Left lung (tissue), 4 donors: ENCODE measurements at regions not wholly inside any gene's neighbourhood (a gene's known extent, or its start where the extent isn't known, plus 50 kb on each side); places are given as distances from the start of the nearest gene placed in this dataset.

ENCODE experiments used
- ATAC-seq: fragments of 200-7000 bp; cut with Tn5 transposase; one replicate; pipeline ENCODE4 v1.9.1; 2020; ENCODE audit warnings: moderate library complexity
- DNase-seq, 4 donors: peaks; one replicate each; pipeline ENCODE4 v3.0.0-alpha.2; 2013 to 2020
- H3K27ac ChIP-seq, 2 donors: fragments of 200-600 bp; sonication (generic) in 1 of 2; one replicate each; pipeline versions ENCODE4 v1.5.0 to v1.8.0; 2020 to 2021
- H3K27me3 ChIP-seq, 2 donors: fragments of 200-600 bp; sonication (generic) in 1 of 2; one replicate each; pipeline versions ENCODE4 v1.5.0 to v1.8.0; 2020 to 2021
- H3K36me3 ChIP-seq, 2 donors: fragments of 200-600 bp; sonication (generic) in 1 of 2; one replicate each; pipeline versions ENCODE4 v1.5.0 to v1.8.0; 2020 to 2021
- H3K4me1 ChIP-seq, 2 donors: fragments of 200-600 bp; one replicate each; pipeline ENCODE4 v1.8.0; 2021
- H3K4me3 ChIP-seq, 2 donors: fragments of 200-600 bp; sonication (generic) in 1 of 2; one replicate each; pipeline versions ENCODE4 v1.5.0 to v1.8.0; 2020 to 2021; ENCODE audit warnings: mild to moderate bottlenecking in 1 of 2
- H3K9me3 ChIP-seq, 2 donors: fragments of 200-600 bp; sonication (generic) in 1 of 2; one replicate each; pipeline versions ENCODE4 v1.5.0 to v1.8.0; 2020 to 2021
- CTCF ChIP-seq, 2 donors: fragments of 200-600 bp; sonication (generic) in 1 of 2; IDR thresholded peaks; one replicate each; pipeline versions ENCODE4 v1.5.0 to v1.8.0; 2021; ENCODE audit warnings: antibody characterized with exemption in 2 of 2
- intact Hi-C, 2 donors: fragments of 100-400 bp; cut with DNase I; formaldehyde crosslinking; loops; one replicate each; pipeline versions ENCODE4 v1.11.2 to v1.14.2; 2022
- donor health status: DM: no; HTN: yes; CAD: no.
- donor health status: DM: no; HTN: no; CAD: no.

DNA sequence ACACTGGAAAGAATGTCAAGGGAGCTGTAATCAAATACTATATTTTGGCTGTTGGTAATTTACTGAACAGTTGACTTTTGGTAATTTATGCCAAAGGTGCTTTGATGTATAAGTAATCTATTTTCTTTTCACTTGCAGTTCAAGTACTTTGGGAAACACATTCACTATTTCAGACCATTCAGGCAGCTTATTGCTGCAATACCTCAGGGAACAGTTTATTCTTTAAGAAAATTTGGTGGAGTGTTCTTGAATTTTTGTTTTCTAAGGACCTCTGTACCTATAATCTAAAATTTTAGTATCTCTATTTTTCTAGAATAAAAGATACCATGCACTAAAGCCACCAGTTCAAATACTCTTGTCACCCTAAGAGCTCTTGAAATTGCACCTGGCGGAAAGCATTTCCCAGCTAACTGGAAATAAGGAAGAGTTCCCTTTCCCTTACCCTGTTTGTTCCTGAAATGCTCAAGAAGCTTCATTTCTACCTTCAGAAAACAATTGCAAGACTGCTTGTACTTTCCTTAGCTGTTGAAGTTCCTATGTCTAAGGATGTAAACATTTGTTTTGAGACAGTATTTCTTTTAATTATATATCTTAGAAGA, 633.5 kb upstream of the FAT1 start:
- Histone ChIP-seq H3K4me3 (no peak overlapping the region), H3K4me1 (no peaks in the 10 kb centered on the region), H3K27me3 (no peaks in the 10 kb centered on the region), H3K9me3 (no peaks in the 10 kb centered on the region), H3K27ac (no peak overlapping the region), H3K36me3 (no peaks in the 10 kb centered on the region)
- intact Hi-C loops, result no loop called here
- peak in 1 of 4 donors; percentile 13 for DNase-seq
- no peak for TF ChIP-seq CTCF (IDR thresholded peaks at IDR 0.05)
- ATAC-seq, result peak; percentile 77

DNA sequence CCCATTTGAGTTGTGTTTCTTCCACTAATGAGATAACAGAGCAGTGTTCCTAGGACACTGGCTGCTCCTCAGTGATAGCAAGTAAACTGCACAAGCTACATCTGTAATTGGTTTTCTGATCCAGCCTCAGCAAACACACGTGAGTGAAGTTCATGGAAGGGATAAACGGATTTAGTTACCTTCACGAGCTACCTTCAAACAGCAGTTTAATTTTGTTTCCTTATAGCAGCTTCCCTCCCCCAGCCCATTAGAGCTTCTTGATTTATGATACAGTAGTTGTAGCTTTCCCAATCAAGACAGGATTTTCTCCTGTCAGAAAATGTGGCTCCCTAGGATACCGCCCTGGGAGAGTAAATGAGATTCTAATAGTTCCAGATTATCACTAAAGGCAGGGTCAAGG, 634.2 kb upstream of the FAT1 start:
- Histone ChIP-seq H3K4me3 (no peak overlapping the region), H3K27me3 (no peaks in the 10 kb centered on the region), H3K36me3 (no peaks in the 10 kb centered on the region), H3K4me1 (no peaks in the 10 kb centered on the region), H3K9me3 (no peaks in the 10 kb centered on the region), H3K27ac (no peak overlapping the region)
- no peak for ATAC-seq
- intact Hi-C loops, result no loop called here
- DNase-seq, result no peak
- TF ChIP-seq CTCF (IDR thresholded peaks at IDR 0.05), result no peak

DNA sequence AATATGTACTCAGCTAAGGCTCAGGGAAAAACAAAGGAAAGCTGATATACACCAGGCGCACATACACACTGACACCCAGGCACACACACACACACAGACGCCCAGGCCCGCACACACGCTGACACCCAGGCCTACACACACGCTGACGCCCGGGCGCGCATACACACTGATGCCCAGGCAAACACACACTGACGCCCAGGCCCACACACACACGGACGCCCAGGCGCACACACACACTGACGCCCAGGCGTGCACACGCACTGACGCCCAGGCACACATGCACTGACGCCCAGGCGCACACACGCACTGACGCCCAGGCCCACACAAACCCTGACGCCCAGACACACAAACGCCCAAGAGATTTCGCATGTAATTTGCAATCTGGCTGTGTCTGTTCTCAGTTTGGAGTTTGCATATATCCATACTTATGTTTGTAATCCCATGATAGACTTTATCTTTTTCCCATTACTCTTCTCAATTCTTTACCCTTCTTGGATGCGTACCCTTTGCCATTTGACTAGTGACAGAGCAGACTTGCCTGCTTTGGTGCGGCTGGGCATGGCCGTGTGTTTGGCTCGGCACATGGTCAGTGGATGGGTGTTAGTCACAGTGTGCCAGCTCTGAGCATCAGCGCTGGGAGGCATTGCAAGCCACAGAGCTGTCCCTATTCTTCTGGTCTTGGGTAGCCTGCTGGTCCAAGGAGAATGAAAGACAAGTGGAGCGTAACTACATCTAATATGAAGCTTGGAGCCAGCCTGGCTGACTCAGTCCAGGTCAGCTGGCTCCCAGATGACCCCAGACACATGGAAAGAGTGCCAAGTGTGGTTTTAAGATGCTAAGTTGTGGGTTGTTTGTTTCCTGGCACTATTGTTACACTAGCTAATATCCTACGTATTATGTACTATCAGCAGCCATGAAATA, 632.4 kb upstream of the ZFP42 start:
- H3K4me1 ChIP-seq, result no peaks in the 10 kb centered on the region
- H3K27me3 ChIP-seq, result no peaks in the 10 kb centered on the region
- TF ChIP-seq CTCF (IDR thresholded peaks at IDR 0.05), result no peak
- H3K27ac ChIP-seq, result no peak overlapping the region
- intact Hi-C loops, result no loop called here
- DNase-seq (peak in 1 of 4 donors; percentile 67), ATAC-seq (no peak)
- H3K36me3 ChIP-seq, result peaks cover 0 to 2% of the 10 kb centered on the region in 2 donors
- no peak overlapping the region for H3K4me3 ChIP-seq
- H3K9me3 ChIP-seq, result peaks cover 0 to 1% of the 10 kb centered on the region in 2 donors

DNA sequence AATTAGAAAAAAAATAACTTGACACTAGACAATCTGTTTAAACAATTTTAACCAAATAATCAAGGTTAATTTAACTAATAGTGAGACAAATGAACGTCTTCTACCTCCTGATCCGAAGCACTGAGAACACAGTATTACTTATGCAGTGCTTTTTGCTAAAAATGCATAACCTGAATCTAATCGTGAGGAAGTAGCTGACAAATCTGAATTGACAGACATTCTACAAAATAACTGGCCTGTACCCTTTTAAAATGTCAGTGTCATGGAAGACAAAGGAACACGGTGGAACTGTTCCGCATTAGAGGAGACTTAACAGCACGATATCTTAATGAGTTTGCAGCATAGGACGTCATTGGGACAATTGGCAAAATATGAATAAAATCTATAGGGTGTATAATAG, 631.2 kb upstream of the ZFP42 start:
- ATAC-seq, result no peak
- intact Hi-C loops, result no loop called here
- no peak overlapping the region for H3K27ac ChIP-seq
- H3K4me3 ChIP-seq, result no peak overlapping the region
- peaks cover 0 to 1% of the 10 kb centered on the region in 2 donors for H3K9me3 ChIP-seq
- H3K27me3 ChIP-seq, result no peaks in the 10 kb centered on the region
- H3K4me1 ChIP-seq, result no peaks in the 10 kb centered on the region
- no peak for TF ChIP-seq CTCF (IDR thresholded peaks at IDR 0.05)
- DNase-seq, result no peak
- H3K36me3 ChIP-seq, result peaks cover 0 to 2% of the 10 kb centered on the region in 2 donors

DNA sequence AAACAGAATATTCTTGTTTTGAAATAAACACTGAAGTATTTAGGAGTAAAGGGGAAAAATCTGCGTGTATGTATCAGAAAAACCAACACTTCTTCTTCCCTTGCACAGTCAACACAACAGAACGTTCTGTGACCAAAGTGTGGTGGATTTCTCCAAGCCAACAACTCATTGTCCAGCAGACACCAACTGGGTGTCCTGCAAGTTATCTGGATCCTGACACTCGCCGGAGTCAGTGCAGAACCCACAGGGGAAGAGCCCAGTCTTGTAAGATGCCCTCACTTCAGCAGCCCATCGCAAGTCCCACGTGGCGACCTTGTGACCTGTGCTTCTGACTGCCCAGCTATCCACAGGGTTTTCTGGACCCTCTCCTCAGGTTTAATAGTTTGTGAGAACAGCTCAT, 630.7 kb upstream of the ZFP42 start:
- no peak for TF ChIP-seq CTCF (IDR thresholded peaks at IDR 0.05)

More for the DNA sequence above, 630.7 kb upstream of the ZFP42 start:
- intact Hi-C loops, result no loop called here
- Histone ChIP-seq H3K27ac (no peak overlapping the region), H3K4me1 (no peaks in the 10 kb centered on the region), H3K27me3 (no peaks in the 10 kb centered on the region), H3K36me3 (peaks cover 0 to 2% of the 10 kb centered on the region in 2 donors), H3K9me3 (peaks cover 0 to 1% of the 10 kb centered on the region in 2 donors), H3K4me3 (no peak overlapping the region)
- DNase-seq (no peak), ATAC-seq (no peak)
